Activated B cell treated with CpG ODN at 0.5 μM for 24 hours (primary cell): ENCODE measurements at regions not wholly inside any gene's neighbourhood (a gene's known extent, or its start where the extent isn't known, plus 50 kb on each side); places are given as distances from the start of the nearest gene placed in this dataset.

Experiments used
- ATAC-seq: fragments of 200-7000 bp; cut with Tn5 transposase; one replicate; pipeline ENCODE4 v1.10.0; 2021; ENCODE audit warnings: low read depth, mild to moderate bottlenecking, moderate library complexity
- CTCF ChIA-PET: fragments of 350-600 bp; sonication (Branson Sonifier 250); formaldehyde crosslinking; loops from one replicate; lab custom pipeline; 2021; ENCODE audit warnings: antibody characterized with exemption; lab: Charles Lee
- POLR2A ChIA-PET: fragments of 350-600 bp; sonication (Branson Sonifier 250); formaldehyde crosslinking; loops from one replicate; lab custom pipeline; 2021; ENCODE audit warnings: antibody characterized with exemption; lab: Charles Lee
- DNase-seq: peaks from one replicate; pipeline ENCODE4 v3.0.0; 2022
- H3K27ac Mint-ChIP-seq: one replicate; pipeline ENCODE4 v1.8.0; 2020; ENCODE audit warnings: mixed read lengths
- H3K27me3 Mint-ChIP-seq: one replicate; pipeline ENCODE4 v1.8.0; 2021; ENCODE audit warnings: mixed read lengths
- H3K36me3 Mint-ChIP-seq: one replicate; pipeline ENCODE4 v1.8.0; 2021; ENCODE audit warnings: low read depth, mixed read lengths
- H3K4me1 Mint-ChIP-seq: one replicate; pipeline ENCODE4 v1.8.0; 2021; ENCODE audit warnings: mixed read lengths
- H3K4me3 Mint-ChIP-seq: one replicate; pipeline ENCODE4 v1.8.0; 2020; ENCODE audit warnings: mild to moderate bottlenecking, mixed read lengths
- H3K9me3 Mint-ChIP-seq: one replicate; pipeline ENCODE4 v1.8.0; 2020; ENCODE audit warnings: mixed read lengths
- CTCF ChIP-seq: fragments of 200-600 bp; IDR thresholded peaks from one replicate; pipeline ENCODE4 v1.8.0; 2022; ENCODE audit warnings: antibody characterized with exemption, mild to moderate bottlenecking
- intact Hi-C: fragments of 100-400 bp; cut with micrococcal nuclease; formaldehyde crosslinking; loops from one replicate; pipeline ENCODE4 v1.15.1; 2024

- Mint-ChIP-seq H3K27ac (no peak overlapping the region), H3K4me1 (no peaks in the 10 kb centered on the region), H3K9me3 (no peaks in the 10 kb centered on the region), H3K27me3 (no peaks in the 10 kb centered on the region), H3K36me3 (no peaks in the 10 kb centered on the region), H3K4me3 (no peak overlapping the region)
- intact Hi-C loops, result no loop called here
- ChIA-PET POLR2A (no interaction called here), CTCF (no interaction called here)
- no peak for DNase-seq
- ATAC-seq, result no peak
- TF ChIP-seq CTCF, result no peak
Measured at GRCh38 chr1:55578646-55579045, 363.5 kb upstream of the USP24 start.

DNA sequence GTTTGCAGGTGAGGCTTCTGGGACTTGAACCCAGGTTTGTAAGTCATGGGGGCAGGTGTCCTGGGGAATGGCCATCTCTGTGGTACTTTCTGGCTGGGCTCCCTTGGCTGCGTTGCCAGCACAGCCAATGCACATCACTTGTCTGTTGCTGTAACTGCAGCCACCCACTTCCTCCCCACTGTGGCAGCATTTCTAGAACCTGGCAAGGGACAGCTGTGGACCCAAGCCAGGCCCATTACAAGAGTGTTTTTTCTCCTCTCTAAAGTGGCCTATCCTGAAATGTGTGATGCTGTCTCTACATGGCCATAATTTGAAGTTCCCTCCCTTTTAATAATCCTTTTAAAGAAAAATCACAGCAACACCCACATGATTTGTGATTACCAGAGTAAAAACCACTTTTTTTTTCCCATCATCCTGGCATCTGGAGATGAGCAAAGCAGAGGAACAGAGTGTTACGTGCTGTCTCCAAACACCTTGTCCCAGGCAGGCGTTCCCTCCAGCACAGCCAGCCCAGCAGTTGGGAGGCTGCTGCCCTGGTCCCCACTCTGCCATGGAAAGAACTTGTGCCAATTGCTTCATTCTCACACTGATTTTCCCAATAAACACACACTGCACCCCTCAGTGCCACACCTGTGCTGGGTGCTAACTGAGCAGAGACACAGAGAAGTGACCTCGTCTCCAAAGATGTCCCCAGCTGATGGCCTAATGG, 360.6 kb upstream of the USP24 start:
- ChIA-PET POLR2A (no interaction called here), CTCF (no interaction called here)
- ATAC-seq, result no peak
- intact Hi-C loops, result no loop called here
- H3K9me3 Mint-ChIP-seq, result no peaks in the 10 kb centered on the region
- no peaks in the 10 kb centered on the region for H3K36me3 Mint-ChIP-seq
- no peak overlapping the region for H3K4me3 Mint-ChIP-seq
- H3K27me3 Mint-ChIP-seq, result no peaks in the 10 kb centered on the region
- TF ChIP-seq CTCF, result no peak
- H3K4me1 Mint-ChIP-seq, result no peaks in the 10 kb centered on the region
- DNase-seq, result no peak
- H3K27ac Mint-ChIP-seq, result no peak overlapping the region

GRCh38 chr1:55574691-55575225, 359.6 kb upstream of the USP24 start:
- Mint-ChIP-seq H3K36me3 (no peaks in the 10 kb centered on the region), H3K27ac (no peak overlapping the region), H3K4me1 (no peaks in the 10 kb centered on the region), H3K4me3 (no peak overlapping the region), H3K9me3 (no peaks in the 10 kb centered on the region), H3K27me3 (no peaks in the 10 kb centered on the region)
- DNase-seq (no peak), ATAC-seq (no peak)
- POLR2A ChIA-PET, result no interaction called here
- intact Hi-C loops, result no loop called here
- CTCF ChIA-PET, result no interaction called here
- TF ChIP-seq CTCF, result no peak

DNA sequence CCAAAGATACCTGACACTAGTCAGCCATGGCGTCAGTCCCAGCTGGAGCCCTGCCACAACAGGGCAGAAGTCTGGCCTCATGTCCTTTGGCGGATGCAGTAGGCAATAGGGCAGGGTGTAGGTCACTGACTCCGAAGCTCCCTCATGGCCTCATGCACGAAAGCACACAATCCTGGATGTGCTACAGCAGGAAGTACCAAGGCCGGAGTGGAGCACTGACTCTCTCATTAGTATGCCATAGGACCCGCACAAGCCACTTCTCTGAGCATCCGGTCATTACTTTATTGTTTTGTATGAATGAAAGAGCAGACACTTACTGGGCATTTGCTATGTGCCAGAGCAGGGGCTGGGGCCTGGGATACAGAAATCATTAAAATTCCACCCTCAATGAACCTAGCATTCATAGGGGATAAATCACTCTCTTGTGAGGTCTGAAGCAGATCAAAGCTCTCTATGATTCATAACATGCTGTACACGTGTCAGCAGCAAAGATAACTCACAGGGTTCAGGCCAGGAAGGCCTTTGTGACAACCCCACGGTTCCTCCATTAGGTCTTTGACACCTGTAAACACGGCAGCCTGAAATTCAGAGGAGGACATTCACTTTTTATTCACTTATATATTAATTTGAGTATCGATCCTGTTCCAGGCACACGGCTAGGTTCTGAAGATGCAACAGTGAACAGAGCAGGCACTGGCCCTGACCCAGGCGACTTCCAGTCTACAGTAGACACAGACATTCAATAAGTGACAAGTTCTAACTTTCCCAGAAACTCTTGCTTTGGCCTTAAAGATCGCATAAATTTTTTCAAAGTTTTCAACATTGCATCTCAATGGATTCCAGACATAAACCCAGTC, 357.9 kb upstream of the USP24 start:
- ChIA-PET CTCF (no interaction called here), POLR2A (no interaction called here)
- intact Hi-C loops, result no loop called here
- Mint-ChIP-seq H3K27ac (no peak overlapping the region), H3K4me3 (no peak overlapping the region), H3K9me3 (no peaks in the 10 kb centered on the region), H3K36me3 (no peaks in the 10 kb centered on the region), H3K27me3 (peaks cover 2% of the 10 kb centered on the region), H3K4me1 (no peaks in the 10 kb centered on the region)
- no peak for ATAC-seq
- no peak for TF ChIP-seq CTCF
- DNase-seq, result no peak

DNA sequence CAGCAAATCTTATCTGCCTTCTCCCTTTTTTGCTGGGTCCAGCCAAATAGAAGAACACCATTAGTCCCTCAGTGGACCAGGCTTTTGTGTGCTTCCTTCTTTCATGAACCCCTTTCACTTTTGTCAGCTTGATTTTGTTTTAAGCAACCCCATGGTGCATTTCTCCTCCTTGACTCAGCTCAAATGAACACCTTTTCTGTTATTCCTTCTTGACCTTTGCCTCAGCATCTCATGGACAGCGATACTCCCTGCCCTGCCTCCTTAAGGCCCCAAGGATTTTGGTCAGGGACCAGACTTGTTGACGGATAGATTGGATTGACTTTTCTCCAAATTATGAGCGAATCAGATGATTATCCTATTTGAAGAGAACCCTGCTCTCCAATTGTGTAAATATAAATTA, 356.6 kb upstream of the USP24 start:
- intact Hi-C loops, result no loop called here
- no peaks in the 10 kb centered on the region for H3K9me3 Mint-ChIP-seq
- no peak overlapping the region for H3K4me3 Mint-ChIP-seq

More for the DNA sequence above, 356.6 kb upstream of the USP24 start:
- no peak for DNase-seq
- Mint-ChIP-seq H3K36me3 (no peaks in the 10 kb centered on the region), H3K27ac (no peak overlapping the region), H3K4me1 (no peaks in the 10 kb centered on the region), H3K27me3 (peaks cover 2% of the 10 kb centered on the region)
- ChIA-PET POLR2A (no interaction called here), CTCF (no interaction called here)
- ATAC-seq, result no peak
- TF ChIP-seq CTCF, result no peak
